NCI-H524 treated with DMSO at 0.1 percent for 48 hours (cell line): ENCODE measurements at regions not wholly inside any gene's neighbourhood (a gene's known extent, or its start where the extent isn't known, plus 50 kb on each side); places are given as distances from the start of the nearest gene placed in this dataset.
"Not testable (repeated sequence)": the region's sequence is repeated elsewhere in the genome, so short reads cannot be mapped to it uniquely, and the experiment has no call there.

Source experiments
- DNase-seq: peaks from one replicate; lab custom pipeline; 2025; lab: John Stamatoyannopoulos, UW

DNA sequence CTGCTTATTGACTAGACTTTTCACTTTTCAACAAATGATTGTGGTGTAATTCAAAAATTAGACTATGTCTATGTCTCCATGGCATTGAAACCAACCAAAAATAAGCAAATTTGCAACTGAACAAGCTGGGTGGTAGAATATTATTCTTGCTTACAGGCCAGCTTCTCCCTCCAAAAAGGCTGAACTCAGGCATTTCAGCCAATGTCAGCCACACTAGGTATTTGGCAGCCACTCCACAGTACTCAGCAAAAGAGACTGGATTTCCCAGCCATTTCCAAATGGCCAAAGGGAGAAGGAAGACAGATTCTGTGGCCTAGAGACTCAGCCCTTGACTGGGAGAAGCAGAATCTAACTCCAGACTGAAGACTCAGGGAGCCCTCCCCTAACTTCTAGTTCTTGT is 121.8 kb upstream of the IRX5 start:
- no peak for DNase-seq

DNA sequence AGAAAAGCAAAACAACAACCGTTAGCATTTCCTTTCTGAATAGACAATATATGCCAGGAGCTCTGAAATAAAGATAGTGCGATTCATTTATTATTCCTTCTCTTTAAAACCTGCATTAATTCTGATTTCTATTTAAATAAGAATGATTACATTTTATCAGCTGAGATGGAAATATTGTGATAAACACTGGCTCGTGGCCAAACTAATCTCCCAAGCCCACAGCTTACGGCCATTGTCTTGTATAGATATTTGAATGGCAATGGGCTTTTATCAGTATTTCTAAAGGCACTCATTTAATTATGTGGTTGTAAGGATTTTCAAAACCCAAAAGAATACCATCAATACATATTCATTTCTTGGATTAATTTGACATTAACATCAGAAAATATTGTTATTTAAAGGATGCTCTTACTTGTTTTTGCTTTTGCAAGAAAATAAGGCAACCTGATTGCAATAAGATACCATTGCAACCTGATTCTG is 123.7 kb upstream of the IRX5 start:
- no peak for DNase-seq

DNA sequence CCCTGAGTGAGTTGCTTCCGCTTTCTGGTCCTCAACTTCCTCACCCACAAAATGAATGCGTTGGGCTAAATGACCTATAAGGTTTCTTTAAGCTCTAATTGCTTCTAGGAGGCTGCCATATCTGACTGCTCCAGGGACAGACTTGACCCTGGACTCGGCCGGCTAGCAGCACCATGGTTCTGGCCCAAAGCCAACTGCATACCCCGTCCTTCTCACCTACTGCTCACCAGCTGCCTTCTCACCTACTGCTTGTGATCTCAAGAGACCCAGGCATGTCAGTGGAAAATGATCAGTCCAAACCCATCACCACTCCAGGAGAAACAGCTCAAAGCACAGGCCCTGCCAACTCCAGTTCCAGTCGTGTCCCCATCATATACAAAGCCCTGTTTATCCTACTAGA is 124.3 kb upstream of the IRX5 start:
- DNase-seq: no peak

DNA sequence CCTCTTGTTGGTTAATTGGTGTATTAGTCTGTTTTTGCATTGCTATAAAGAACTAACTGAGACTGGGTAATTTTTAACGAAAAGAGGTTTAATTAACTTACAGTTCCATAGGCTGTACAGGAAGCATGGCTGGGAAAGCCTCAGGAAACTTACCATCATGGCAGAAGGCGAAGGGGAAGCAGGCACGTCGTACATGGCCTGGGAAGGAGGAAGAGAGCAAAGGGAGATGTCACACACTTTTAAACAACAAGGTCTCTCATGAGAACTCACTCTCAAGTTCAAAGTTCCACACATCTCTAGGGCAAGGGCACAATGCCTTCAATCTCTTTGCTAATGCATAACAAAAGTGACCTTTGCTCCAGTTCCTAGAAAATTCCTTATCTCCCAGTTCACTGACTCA is 125.0 kb upstream of the IRX5 start:
- no peak for DNase-seq

DNA sequence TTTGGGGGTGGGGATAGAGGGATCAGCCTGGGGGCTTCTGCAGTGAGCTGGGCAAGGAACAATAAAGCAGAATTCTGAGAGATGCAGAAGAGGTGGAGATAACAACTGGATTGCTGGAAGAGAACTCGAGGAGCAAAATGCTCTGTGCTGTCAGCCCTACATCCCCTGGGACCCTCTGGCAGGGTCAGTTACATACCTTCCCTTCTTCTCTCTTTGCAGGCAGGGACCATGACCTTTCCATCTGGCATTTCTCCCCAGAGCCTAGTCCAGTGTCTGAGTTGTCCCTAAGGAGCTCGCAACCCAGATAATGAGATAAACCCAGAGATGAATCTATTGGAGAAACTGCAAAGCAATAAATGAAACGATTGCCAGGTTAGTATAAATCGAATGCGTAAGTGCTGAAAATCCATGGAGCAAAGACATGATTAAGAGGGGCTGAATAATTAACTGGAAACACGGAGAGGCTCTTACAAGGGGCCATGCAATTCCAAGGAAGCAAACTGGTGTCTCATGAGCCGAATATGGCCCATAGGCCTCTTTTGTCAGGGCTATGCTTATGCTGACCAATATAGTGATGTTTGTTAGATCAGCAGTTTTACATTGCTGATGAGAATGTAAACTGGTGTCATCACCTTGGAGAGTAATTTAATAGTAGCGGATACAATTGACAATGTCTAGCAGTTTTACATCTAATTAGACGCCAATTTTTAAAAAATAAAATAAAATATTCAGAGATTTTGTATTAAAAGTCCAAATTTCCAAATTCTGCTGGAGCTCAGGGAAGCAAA is 129.4 kb upstream of the IRX5 start:
- no peak for DNase-seq

DNA sequence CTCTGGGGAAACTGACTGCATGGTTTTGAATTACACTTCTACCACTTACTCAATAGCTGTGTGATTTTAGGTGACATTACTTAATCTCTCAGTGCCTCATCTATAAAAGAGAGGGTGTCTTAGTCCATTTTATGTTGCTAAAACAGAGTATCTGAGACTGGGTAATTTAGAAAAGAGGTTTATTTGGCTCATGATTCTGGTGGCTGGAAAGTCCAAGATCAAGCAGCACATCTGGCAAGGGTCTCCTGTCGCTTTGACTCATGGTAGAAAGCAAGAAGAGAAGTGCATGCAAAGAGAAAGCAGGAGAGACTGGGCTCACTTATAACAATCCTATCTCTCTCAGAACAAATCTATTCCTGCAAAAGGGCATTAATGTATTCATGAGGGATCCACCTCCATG is 132.4 kb upstream of the IRX5 start:
- no peak for DNase-seq

DNA sequence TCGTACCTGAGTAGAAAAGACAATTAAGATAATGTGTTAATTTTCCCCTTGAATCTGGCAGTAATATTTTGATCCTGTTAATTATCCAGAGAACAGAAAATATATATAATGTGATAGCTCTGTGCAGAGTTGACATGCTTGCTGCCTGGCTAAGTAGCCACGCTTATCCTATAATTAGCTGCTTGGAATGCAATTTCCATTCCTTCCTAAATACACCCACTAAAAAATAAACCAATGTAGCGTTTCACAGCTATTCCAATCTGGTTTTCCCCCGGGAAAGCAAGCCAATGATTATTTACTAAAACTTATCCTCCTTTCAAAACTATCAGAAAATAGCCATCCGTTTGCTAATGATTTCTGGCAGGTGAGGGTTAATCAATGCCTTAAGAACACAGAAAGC is 134.5 kb upstream of the IRX5 start:
- no peak for DNase-seq

DNA sequence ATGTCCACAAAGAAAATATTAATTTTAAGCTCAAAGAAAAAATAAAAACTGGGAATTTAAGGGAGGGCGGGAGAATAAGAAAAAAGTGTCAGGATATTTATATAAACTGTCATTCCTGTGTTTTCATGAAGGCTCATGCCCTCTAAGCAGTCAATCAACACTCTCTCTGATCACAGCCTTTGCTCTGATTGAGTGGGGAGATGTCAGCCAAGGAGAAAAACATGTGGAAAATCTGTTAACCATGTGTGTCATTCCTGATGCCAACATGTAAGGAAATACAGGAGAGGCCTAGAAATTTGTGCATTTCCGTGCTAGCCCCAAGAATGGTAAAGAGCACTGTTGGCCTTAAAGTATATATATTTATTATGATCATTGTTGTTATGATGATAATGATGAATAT is 137.9 kb upstream of the IRX5 start:
- no peak for DNase-seq

DNA sequence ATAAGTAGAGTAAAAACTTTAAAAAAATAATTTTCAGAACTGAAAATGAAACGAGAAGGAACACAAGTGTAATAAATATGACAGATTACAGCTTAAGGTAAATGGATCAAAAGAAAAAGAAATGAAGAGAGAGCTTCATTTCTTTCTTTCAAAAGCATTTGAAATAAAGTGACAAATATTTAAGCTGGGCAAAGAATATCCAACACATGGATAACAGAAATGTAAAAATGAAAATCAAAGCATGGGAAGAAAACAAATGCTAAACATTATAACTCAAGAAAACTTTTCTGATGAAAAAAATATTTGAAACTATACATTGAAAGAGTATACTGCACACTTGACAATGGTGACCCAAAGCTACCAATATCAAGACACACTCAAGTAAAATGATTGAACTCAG is 143.6 kb upstream of the IRX5 start:
- no peak for DNase-seq

DNA sequence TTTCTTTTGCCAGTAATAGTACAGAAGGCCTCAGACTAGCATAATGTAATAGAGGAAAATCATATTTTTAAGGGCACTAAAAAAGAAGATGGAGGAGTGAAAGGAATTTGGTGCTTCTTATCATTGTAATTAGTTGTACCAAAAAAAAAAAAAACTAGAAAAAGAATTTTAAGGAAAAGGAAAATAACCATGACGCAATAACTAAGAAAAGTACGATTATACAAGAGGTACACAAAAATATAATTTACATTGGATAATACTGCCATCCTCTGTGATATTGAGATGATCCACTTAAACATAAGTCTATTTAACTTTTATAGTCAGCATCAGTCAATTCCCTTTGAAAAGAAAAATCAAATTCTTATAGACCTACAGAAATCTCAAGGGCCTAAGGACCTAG is 146.7 kb upstream of the IRX5 start:
- no peak for DNase-seq

DNA sequence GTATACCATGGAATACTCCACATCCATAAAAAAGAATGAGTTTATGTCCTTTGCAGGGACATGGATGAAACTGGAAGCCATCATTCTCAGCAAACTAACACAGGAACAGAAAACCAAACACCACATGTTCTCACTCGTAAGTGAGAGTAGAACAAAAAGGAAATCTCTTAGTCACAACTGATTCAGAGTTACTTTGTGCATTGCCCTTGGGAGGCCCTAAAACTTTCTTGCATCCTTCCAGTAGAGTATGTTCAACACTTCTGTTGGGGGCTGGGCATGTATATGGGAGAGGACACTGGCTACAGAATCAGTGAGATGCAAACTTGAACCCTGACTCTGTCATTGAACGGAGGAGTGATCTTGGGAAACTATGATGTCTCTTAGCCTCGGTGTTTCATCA is 147.4 kb upstream of the IRX5 start:
- DNase-seq: no peak

DNA sequence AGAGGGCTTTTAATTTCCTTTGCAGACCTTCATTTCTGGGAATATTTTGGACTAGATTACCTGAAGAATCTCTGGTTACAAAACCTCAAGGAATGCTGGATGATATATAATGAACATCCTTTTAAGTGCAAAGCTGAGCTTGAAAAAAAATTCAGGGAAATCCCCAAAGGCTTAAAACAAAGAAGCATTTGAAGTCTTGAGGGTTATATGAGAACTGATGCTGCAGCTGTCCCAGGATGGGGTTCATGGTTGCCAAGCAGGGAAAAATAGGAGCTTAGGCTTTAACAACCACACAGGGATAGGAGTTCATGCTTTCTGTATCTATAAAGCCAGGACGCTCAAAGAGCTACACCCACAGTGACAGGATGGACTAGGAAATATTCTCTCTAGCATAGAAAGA is 150.4 kb upstream of the IRX5 start:
- no peak for DNase-seq

DNA sequence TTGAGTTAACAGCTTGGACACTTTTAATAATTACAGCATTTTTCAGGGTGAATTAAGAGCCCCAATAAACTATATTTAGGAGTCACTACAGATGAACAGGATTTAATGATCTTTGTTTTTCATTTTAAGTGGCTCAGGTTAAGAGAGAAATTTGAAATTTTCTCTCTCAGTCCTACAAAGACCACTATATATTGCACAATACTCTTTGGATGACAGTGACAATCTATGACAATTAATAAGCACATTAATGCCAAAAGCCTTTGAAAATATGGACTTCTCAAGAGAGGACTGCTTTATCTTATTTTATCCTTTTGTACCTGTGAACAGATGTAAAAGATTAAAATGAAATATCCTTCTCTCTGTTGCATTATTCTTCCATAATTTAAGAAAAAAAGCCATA is 151.1 kb upstream of the IRX5 start:
- DNase-seq: no peak

DNA sequence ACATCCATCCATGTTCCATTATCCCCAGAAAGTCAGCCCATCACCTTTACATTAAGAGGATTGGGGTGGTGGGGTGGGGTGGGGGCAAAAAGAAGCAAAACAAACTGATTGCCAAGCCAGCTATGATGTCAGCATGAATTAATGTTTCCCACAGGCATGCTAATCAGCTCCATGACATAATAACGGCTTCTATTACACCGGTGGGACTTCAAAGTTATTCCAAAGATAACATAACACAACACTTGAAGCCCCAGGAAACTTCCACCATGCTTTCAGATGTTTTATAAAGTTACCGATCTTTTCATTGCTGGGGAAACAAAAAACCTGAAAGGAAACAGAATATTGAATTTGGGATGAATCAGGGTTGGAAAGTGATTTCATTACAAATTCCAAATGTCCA is 155.9 kb upstream of the IRX5 start:
- no peak for DNase-seq

DNA sequence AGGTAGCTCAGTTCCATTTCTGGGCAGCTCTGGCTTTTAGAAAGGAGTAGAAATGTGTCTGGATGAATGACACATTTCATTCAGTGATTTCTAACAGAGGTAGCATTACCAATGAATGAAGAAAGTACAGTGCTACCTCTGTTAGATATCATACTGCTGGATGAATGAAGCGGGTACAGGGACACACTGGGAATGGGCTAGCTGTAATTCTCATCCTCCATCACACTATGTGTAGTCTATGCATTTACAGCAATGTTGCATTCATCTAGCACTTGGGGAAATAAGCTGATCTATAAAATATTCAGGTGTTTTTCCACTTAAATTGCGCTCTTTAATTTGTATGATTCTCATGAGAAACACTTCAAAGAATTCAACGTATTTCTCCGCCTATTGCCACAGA is 158.3 kb upstream of the IRX5 start:
- DNase-seq: no peak

DNA sequence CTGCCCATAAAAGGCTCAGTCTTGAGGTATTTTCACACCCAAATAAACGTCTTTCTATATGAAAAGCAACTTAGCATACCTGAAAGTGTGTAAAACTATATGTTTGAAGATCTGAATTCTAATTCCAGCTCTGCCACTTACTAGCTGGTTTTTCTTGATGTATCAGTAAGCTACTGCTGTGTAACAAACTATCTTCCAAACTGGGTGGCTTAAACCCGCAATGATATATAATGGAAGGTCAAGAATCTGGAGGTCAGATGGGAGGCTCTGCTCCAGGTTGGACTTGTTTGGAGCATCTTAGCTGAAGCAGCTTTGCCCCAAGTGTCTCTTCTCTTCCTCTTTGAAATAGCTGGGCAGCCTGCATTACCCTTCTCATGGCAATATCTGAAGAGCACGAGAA is 164.3 kb upstream of the IRX5 start:
- no peak for DNase-seq

DNA sequence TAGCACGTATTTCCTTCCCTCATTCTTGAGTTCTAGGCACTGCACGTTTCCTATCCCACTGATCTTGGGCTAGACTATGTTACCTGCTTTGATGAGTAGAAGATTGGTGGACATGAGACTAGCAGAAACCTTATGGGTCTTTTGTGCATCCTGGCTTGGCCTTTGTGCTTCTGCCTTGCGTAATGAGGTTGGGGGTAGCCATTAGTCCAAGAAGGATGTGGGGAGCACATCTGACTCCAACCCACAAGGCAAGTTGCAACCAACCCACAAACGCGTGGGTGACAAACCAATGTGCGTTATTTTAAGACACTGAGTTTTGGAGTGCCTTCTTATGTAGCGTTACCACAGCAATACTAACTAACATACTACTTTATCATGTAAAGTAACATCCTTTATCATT is 180.4 kb upstream of the IRX5 start:
- no peak for DNase-seq

DNA sequence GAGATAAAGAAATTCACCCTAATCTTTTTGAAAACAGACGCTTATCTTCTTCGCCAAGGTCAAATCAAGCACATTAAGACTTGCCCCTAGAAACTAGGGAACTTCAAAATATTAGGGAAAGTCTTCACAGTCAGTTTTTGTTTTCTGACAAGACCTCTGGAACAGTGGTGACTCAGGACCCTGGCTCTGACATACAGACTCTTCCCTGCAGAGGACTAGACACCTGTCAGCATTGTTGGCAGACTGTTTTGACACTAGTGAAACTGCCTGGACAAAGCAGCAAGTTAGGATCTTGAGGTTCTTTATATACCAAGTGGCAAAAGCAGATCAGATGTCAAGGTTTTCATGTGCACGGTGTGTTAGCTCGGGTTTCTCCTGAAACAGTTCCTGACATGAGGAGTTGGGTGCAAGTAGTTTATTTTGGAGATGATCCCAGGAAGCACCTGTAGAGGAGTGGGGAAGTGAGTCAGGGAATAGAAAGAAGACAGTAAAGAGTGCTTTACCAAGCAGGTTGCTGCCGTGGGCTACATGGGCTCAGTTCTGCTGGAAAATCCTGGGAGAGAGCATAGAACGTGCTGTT is 182.0 kb upstream of the IRX5 start:
- no peak for DNase-seq

DNA sequence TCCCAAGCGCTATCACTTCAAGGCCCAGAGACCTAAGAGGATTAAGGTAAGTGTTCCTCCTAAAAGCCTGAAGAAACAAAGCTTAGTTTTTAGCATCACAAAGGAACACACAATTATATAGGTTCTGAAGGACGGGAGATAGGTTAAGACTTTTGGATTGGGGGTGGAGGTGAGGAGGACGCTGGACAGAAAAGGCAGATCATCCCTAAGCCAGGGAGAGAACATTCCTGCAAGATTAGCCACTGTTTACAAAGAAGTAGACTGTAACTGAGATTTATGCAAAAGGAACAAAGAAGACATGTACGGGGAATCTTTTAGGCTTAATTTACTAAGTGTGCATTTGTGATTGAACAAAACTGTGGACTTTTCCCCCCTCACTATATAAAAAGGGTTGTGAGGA is 184.1 kb upstream of the IRX5 start:
- no peak for DNase-seq

DNA sequence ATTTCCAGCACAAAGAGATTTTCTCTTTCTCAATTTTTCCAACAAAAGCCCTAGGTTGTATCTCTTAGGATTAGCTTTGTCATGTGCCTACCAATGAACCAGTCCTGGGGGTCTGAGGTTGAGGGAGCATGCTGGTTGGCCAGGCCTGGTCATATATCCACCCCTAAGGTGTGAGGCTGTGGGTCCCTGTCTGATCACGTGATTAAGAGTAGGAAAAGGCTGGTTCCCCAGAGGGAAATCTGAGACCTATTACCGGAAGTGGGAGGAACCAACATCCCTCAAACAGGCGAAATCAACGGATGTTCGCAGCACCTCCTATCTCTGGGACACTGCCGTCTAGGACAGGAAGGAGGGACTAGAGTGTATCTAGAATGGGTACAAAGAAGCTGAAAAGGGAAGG is 185.7 kb upstream of the IRX5 start:
- no peak for DNase-seq

DNA sequence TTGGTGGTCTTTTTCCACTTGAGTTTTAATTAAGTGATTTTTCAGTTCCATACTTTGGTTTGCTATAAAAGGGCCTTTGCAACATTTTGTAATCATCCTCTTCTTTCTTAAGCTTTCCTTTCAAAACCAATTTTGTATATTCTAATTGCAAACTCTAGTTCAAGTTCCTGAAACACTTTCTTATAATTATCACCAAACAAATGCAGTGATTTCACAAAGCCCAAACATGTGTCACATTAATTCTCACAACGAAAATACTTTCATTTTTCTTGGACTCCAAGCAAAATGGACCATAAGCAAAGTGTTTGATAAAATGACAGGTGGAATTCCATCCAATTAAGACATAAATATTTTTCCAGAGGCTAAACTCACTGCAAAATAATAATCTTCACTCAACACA is 188.2 kb upstream of the IRX5 start:
- DNase-seq: no peak

DNA sequence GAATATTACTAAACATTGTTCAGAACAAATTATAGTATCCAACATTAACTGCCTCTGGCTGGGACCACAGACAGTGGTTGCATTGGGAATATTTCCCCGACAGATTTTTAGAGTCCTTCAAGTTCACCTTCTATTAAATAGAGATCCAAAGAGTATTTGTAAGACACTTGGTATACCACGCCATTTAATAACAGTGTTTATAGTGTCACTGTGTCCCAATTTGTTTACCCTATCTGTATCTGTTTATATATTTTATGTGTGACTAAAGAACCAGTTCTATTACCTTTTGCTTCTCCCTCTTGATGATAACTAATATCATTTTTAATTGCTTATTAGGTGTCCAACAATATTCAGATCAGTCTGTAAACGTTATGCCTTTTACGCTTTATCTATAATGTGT is 191.3 kb upstream of the IRX5 start:
- DNase-seq: no peak

DNA sequence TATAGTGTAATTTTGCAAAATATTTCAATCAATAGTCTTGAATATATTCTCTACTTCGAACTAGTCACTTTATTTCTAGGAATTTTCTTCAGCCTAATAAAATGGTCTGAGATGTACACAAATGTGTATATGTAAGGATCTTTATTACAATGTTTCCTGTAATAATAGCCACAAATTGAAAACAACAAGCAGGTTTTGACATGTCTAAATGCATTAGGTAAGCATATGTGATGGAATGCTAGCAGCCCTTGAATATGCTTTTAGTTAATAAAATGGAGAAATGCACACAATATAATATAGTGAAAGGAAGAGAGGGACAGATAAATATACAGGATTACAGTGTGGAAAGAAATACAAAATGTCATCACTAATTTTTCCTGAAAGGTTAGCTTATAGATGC is 196.5 kb upstream of the IRX5 start:
- DNase-seq: no peak

DNA sequence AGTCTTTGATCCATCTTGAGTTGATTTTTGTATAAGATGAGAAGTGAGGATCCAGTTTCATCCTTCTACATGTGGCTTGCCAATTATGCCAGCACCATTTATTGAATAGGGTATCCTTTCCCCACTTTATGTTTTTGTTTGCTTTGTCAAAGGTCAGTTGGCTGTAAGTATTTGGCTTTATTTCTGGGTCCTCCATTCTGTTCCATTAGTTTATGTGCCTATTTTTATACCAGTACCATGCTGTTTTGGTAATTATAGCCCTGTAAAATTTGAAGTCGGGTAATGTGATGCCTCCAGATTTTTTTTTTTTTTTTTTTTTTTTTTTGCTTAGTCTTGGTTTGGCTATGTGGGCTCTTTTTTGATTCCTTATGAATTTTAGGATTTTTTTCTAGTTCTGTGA is 203.0 kb upstream of the IRX5 start:
- not testable (repeated sequence) for DNase-seq
